ENCODE measurements at regions not wholly inside any gene's neighbourhood (a gene's known extent, or its start where the extent isn't known, plus 50 kb on each side); places are given as distances from the start of the nearest gene placed in this dataset.

- no peaks in the 10 kb centered on the region for H4K20me1 ChIP-seq (ENCODE audit: insufficient read depth, low read length)
- H3K79me2 ChIP-seq (ENCODE audit: insufficient read depth, low read length): no peaks in the 10 kb centered on the region
- H3K27me3 ChIP-seq (ENCODE audit: insufficient read depth, low read length): no peaks in the 10 kb centered on the region
- no peak overlapping the region for H2AFZ ChIP-seq (ENCODE audit: low read length)
- no peak overlapping the region for H3K27ac ChIP-seq (ENCODE audit: low read depth, low read length)
- no peaks in the 10 kb centered on the region for H3K36me3 ChIP-seq (ENCODE audit: insufficient read depth, low read length)
- no peak overlapping the region for H3K4me3 ChIP-seq (ENCODE audit: insufficient read depth, low read length)
- TF ChIP-seq, protein P1, sequence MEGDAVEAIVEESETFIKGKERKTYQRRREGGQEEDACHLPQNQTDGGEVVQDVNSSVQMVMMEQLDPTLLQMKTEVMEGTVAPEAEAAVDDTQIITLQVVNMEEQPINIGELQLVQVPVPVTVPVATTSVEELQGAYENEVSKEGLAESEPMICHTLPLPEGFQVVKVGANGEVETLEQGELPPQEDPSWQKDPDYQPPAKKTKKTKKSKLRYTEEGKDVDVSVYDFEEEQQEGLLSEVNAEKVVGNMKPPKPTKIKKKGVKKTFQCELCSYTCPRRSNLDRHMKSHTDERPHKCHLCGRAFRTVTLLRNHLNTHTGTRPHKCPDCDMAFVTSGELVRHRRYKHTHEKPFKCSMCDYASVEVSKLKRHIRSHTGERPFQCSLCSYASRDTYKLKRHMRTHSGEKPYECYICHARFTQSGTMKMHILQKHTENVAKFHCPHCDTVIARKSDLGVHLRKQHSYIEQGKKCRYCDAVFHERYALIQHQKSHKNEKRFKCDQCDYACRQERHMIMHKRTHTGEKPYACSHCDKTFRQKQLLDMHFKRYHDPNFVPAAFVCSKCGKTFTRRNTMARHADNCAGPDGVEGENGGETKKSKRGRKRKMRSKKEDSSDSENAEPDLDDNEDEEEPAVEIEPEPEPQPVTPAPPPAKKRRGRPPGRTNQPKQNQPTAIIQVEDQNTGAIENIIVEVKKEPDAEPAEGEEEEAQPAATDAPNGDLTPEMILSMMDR (IDR thresholded peaks at IDR 0.05; ENCODE audit: extremely low read depth, low read depth, low read length): no peak
- H3K9me3 ChIP-seq (ENCODE audit: low read depth, low read length): no peaks in the 10 kb centered on the region
- H3K4me1 ChIP-seq (ENCODE audit: insufficient read depth, low read length): peaks cover 3% of the 10 kb centered on the region
- DNase-seq (ENCODE audit: insufficient read length, low spot score, missing footprints): no peak
- H3K4me2 ChIP-seq (ENCODE audit: insufficient read depth, low read length): no peak overlapping the region
Observed at GRCh38 chr1:189605226-189605625, 872.4 kb downstream of the BRINP3 start.

- Histone ChIP-seq H2AFZ (ENCODE audit: low read length) (no peak overlapping the region), H3K27me3 (ENCODE audit: insufficient read depth, low read length) (no peaks in the 10 kb centered on the region), H3K4me1 (ENCODE audit: insufficient read depth, low read length) (peaks cover 3% of the 10 kb centered on the region), H4K20me1 (ENCODE audit: insufficient read depth, low read length) (no peaks in the 10 kb centered on the region), H3K79me2 (ENCODE audit: insufficient read depth, low read length) (no peaks in the 10 kb centered on the region), H3K36me3 (ENCODE audit: insufficient read depth, low read length) (no peaks in the 10 kb centered on the region), H3K4me3 (ENCODE audit: insufficient read depth, low read length) (no peak overlapping the region), H3K27ac (ENCODE audit: low read depth, low read length) (no peak overlapping the region), H3K9me3 (ENCODE audit: low read depth, low read length) (no peaks in the 10 kb centered on the region), H3K4me2 (ENCODE audit: insufficient read depth, low read length) (no peak overlapping the region)
- TF ChIP-seq, protein P1 (IDR thresholded peaks at IDR 0.05; ENCODE audit: extremely low read depth, low read depth, low read length): no peak
- DNase-seq (ENCODE audit: insufficient read length, low spot score, missing footprints): no peak
Observed at GRCh38 chr1:189606047-189606446, 871.6 kb downstream of the BRINP3 start.

GRCh38 chr1:189606795-189607476, 870.7 kb downstream of the BRINP3 start:
- Histone ChIP-seq H3K27ac (ENCODE audit: low read depth, low read length) (peak overlapping the region; percentile 32), H2AFZ (ENCODE audit: low read length) (no peak overlapping the region), H3K9me3 (ENCODE audit: low read depth, low read length) (no peaks in the 10 kb centered on the region), H3K27me3 (ENCODE audit: insufficient read depth, low read length) (no peaks in the 10 kb centered on the region), H3K4me1 (ENCODE audit: insufficient read depth, low read length) (peaks cover 3% of the 10 kb centered on the region), H4K20me1 (ENCODE audit: insufficient read depth, low read length) (no peaks in the 10 kb centered on the region), H3K36me3 (ENCODE audit: insufficient read depth, low read length) (no peaks in the 10 kb centered on the region), H3K4me2 (ENCODE audit: insufficient read depth, low read length) (no peak overlapping the region), H3K4me3 (ENCODE audit: insufficient read depth, low read length) (no peak overlapping the region), H3K79me2 (ENCODE audit: insufficient read depth, low read length) (no peaks in the 10 kb centered on the region)
- no peak for DNase-seq (ENCODE audit: insufficient read length, low spot score, missing footprints)
- TF ChIP-seq, protein P1 (IDR thresholded peaks at IDR 0.05; ENCODE audit: extremely low read depth, low read depth, low read length): no peak

DNA sequence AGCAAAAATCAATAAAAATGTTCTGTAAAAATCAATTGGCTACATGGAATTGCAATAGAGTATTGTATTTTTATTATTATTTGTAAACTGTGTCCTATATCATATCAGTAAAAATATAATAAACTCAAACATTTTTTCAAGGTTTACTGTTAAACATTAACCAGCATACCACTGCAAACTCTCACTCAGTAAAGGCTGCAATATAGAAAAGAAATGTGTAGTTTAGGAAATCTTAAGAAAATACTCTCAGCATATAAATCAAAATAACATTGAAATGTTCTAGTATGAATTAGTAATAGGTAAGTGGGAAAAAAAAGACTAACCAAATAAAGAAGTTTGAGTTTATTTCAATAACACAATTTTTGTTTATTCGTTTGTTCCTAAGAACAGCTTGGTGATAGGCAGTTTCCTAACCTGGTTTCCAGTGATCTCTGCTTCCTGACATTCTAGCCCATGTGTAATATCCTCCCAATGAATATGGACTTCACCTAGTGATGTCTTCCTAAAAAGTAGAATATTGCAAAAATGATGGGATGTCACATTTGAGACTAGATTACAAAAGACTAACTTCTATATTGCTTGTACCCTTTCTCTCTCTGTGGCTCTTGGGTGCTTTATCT, 870.1 kb downstream of the BRINP3 start:
- Histone ChIP-seq H2AFZ (ENCODE audit: low read length) (no peak overlapping the region), H3K79me2 (ENCODE audit: insufficient read depth, low read length) (no peaks in the 10 kb centered on the region), H3K36me3 (ENCODE audit: insufficient read depth, low read length) (no peaks in the 10 kb centered on the region), H3K27me3 (ENCODE audit: insufficient read depth, low read length) (no peaks in the 10 kb centered on the region), H3K9me3 (ENCODE audit: low read depth, low read length) (no peaks in the 10 kb centered on the region), H4K20me1 (ENCODE audit: insufficient read depth, low read length) (no peaks in the 10 kb centered on the region), H3K27ac (ENCODE audit: low read depth, low read length) (peak overlapping the region; percentile 32), H3K4me1 (ENCODE audit: insufficient read depth, low read length) (peaks cover 3% of the 10 kb centered on the region), H3K4me2 (ENCODE audit: insufficient read depth, low read length) (no peak overlapping the region), H3K4me3 (ENCODE audit: insufficient read depth, low read length) (no peak overlapping the region)
- TF ChIP-seq, protein P1 (IDR thresholded peaks at IDR 0.05; ENCODE audit: extremely low read depth, low read depth, low read length): no peak
- no peak for DNase-seq (ENCODE audit: insufficient read length, low spot score, missing footprints)
